Superior temporal gyrus (tissue), 1 donor: ENCODE measurements at regions not wholly inside any gene's neighbourhood (a gene's known extent, or its start where the extent isn't known, plus 50 kb on each side); places are given as distances from the start of the nearest gene placed in this dataset.

ENCODE experiments used
- DNase-seq: peaks from one replicate; pipeline ENCODE4 v3.0.0-alpha.2; 2016; ENCODE audit errors: extremely low spot score

DNA sequence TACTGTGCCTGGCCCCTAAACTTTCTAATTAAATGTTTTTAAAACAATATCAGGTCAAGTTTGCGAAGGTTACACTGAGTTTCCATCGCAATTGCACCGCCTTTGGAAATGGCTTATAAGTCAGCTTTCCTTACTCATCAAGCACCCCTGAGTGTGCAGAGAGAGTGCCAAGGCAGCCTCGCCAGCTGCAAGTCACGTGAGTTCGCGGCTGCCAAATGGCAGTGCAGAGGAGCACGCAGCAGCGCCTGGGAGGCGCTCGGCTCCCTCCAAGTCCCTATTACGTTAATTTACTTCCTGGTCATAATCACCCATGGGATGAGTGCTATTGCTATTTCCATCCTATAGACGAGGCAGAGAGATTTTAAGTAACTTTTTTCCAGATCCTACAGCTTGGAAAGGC, 319.6 kb downstream of the TEX29 start:
- DNase-seq: peak; percentile 65

DNA sequence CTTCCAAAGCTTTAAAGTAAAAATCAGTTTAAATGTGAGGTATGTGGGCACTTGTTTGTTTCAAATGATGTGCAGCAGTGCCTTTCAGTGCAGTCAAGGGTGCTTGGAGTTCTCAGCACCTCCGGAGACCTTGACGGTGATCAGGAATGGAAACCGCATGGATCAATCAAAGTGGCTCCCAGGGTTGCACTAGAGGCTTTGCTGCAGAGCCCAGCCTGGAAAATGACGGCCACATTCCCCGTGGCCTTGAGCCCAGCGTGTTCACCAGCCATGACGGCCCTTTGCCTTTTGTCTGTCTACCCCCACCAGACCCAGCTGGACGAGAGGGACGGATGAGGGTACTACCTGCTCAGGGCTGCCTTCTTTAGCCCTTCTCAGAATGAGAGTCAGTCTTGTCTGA, 320.0 kb downstream of the TEX29 start:
- DNase-seq: no peak

DNA sequence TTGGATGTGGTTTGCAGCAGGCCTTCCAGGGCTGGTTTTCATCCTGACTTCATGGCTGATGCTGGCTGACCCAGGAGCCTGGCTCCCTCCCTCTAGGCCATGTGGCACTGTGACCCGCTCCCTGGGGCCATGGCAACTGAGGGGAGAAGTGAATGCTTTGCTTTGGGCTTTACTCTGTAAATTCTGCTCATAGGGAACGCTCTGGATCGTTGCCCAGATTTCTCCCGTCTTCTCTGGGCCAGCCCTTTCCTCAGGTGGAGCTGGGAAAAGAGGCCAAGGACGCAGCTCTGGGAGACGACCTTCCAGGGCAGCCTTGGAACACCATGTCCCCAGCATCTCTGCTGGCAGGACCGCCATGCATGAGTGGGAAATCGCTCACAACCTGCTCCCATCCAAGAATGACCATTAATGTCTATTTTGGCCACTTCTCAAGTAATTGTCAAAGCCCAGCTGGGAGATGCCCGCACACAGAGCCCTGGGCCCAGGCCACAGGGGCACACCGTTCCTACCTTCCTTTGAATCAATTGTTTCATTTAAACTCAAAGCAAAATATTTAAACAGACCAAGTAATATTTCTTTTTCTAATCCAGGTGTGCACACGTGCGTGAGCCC, 321.8 kb downstream of the TEX29 start:
- no peak for DNase-seq

DNA sequence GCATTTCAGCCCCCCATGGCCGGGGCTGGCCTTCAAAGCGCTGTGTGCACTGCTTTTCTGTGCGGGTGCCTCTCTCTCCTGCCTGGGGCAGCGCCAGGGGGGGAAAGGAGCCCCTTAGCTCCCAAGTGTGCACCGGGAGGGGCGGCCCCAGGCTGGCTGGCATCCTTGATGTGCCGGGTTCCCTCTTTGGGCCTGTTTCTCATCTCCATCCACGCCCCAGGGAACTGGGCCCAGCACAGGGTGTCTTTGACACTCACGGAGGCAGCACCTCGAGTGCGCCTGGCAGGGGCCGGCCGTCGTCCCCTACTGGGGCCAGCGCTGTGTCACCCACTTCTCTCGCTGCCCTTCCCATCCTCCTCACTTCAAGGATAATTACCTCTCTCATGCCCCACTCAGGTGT, 324.3 kb downstream of the TEX29 start:
- DNase-seq: no peak

DNA sequence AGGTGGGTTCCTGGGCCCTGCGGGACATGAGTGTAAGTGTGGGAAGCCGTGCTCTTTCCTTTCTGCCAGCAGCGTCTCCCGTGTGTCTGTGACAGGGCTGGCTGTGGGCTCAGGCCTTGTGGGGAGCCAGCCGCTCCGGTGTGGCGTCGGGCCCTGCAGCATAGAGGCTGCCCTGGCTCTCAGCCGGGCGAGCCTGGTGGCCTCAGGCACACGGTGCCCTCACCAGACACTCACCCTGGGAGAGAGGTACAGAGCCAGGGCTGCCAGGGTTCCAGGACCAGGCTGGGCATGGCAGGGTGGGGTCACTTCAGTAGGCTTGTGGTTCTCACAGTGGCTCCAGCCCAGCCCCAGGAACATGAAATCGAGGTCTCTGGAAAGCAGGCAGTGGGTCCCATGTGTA, 324.8 kb downstream of the TEX29 start:
- DNase-seq: no peak

DNA sequence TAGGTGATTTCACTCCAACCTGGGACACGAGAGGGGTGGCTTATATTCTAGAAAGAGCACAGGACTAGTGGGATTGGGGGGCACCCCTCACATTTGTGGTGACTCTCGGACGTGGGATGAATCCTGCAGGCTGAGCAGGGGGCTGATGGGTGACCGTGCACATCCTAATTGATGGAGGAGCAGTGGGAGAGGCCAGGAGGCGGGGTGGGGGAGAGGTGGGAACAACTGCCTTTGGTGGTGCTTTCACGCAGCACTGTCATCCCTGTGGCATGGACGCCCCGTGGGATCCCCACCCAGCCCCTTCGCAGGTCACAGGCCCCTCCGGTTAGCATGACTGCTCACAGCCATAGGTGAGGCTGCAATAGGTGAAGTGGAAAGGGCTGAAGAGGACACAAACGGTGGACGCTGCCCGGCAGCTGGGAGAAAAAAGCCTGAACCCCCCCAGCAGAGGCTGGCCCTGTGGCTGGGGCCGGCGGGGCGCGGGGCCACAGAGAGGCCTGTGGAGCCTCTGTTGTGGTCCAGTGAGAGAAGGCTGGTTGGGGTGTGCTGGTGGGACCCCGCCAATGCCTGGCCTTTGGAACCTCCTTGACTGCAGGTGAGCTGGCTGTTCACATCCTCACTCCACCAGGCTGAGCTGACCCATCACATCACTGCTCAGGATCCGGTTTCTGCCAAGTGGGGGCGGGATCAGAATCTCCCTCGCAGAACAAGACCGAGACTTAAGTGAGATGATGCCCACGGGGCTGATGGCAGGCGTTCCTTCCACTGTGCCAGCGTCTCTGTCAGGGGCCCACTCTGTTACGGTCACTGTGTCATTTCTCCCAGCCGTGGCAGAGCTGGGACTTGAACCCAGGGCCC, 325.4 kb downstream of the TEX29 start:
- DNase-seq: no peak

DNA sequence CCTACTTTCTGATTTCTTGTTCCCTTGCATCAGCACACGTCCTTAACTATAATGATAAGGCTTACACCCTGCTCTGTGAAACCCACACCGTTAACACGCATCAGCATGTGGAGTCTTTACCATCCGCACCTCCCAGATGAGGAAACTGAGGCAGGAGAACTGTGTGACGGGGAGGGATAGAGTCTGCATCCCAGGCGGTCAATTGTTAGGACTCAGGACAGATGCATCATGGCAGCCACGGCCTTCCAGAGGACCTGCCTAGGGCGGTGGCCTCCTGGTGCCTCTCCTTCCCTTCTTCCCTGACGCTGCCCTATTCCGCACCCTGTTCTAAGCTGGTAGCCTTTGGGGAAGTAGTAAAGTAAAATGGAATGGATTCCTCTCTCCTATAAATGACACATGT, 326.0 kb downstream of the TEX29 start:
- DNase-seq: no peak

DNA sequence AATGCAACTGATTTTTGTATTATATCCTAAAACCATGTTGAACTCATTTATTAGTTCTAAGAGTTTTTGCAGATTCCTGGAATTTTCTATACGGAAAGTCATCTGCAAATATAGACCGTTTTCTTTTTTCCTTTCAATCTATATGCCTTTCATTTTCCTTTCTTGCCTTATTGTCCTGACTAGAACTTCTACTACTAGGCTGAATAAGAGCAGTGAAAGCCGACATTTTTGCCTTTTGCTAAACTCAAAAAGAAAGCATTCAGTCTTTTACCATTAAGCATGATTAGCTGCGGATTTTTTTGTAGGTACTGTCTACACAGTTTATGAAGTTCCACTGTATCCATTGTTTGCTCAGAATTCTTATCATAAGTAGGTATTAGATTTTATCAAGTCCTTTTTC, 328.4 kb downstream of the TEX29 start:
- no peak for DNase-seq

DNA sequence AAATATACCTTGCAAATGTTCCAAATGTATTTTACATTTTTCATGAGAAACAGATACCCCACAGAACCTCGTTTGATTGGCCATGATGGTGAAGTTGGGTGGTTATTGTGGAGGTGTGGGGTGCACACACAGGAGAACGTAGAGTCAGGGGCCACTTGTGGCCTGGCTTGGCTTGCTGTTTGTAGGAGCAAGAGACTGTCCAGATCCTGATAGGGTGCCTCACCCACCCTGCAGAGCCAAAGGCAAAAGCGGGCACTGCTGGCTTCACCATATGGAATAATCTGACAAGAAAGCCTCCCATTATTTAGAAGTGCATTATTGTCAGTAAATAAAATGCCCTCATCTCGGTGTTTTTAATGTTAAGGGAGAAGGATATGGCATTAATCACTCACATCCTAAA, 330.2 kb downstream of the TEX29 start:
- no peak for DNase-seq

DNA sequence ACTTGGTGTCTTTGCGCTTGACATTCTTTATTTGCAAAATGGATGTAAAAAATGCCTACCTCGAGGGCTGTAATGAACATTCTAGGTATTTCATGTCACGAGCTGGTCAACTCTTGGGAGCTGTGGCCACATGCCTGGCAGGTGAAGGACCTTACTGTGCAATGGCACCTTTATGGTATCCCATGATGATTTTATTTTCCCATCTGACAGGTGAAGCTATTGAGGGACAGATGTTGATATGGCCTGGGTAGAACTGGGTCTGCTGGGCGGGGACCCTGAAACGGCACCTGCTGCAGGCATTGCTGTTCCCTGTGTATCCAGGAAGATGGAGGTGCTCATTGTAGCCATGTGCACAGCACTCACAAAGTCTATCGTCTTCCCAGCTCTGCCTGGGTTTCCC, 332.2 kb downstream of the TEX29 start:
- DNase-seq: no peak

DNA sequence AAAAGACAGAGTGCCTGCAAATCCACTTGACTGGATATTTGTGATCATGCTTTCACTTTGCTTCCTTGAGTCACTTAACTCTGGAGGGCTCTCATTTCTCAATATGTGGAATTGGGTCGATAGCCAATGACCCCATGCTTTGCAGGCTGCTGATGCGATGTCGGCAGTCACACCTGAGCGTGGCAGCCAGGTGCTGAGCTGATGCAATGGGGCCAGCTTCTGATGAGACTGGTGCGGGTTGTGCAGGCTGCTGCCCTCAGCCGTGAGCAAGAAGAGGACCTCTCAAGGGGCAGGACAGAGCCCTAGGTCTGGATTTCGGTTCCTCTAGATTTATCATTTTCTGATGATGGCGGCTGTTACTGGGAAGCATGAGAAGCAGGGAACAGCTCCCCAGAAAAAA, 334.1 kb downstream of the TEX29 start:
- no peak for DNase-seq

DNA sequence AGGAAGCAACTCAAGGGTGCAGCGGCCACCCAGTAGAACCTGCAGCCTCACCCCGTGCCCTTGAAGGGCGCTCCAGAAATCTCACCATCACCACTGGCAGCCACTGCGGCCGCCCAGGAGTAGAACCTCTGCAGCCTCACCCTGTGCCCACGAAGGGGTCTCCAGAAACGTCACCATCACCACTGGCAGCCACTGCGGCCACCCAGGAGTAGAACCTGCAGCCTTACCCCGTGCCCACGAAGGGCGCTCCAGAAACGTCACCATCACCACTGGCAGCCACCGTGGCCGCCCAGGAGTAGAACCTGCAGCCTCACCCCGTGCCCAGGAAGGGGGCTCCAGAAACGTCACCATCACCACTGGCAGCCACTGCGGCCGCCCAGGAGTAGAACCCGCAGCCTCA, 336.0 kb downstream of the TEX29 start:
- DNase-seq: no peak

DNA sequence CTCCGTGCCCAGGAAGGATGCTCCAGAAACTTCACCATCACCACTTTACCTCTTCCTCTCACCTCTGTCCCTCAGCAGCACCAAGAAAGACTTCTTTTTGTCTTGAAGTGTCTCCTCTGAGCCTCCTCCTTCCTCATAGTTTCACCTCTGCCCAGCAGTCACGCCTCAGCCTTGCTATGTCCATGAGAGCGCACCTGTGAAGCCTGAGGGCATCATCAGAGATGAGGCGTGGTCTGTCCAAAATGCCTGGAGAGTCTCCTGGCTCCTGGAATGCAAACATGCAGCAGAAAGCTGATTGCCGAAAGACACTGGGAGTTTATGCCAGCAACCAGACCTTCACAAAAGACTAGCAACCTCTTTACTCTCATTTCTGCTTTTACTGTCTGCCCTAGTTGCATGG, 336.6 kb downstream of the TEX29 start:
- no peak for DNase-seq

DNA sequence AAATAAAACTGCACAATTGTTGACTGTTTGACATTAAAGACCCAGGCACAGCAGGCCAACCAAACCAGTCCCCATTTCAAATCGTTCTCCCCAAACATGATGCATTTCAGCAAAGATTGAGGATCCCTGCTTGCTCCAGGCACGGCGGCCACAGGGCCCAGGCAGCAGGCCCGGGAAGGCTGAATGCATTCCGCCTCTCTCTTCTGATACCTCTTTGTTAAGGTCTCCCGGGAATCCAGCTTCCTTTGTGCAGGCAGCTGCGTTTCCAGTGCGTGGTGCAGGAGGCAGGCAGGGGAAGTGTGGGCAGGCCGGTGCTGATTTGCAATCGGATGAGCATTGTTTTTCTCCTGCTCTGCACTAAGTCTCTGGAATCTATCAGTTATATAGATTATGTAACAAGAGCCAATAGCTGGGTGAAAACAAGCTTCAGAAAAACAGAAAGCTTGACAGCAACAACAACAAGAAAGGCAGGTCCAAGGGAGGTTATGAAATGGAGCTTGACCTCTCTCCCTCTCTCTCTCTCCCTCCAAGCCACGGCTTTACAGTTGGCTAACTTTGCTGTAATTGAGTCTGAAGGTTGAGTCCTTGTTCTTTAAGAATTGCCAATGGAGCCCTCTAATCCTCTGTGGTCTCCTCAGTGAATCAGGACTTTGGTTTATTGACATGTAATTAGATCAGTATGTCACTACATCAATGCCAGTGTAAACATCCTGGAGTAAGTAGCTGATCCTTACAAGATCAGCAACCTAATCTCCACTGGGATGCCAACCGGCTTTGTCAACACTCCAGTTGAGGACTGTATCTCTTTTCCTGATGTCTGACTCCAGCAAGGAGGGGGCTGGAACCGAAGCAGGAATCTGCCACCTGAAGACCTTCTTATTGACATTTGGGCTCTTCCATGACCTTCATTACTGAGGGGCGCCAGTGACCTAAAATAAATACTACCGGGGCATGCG, 338.0 kb downstream of the TEX29 start:
- DNase-seq: no peak

DNA sequence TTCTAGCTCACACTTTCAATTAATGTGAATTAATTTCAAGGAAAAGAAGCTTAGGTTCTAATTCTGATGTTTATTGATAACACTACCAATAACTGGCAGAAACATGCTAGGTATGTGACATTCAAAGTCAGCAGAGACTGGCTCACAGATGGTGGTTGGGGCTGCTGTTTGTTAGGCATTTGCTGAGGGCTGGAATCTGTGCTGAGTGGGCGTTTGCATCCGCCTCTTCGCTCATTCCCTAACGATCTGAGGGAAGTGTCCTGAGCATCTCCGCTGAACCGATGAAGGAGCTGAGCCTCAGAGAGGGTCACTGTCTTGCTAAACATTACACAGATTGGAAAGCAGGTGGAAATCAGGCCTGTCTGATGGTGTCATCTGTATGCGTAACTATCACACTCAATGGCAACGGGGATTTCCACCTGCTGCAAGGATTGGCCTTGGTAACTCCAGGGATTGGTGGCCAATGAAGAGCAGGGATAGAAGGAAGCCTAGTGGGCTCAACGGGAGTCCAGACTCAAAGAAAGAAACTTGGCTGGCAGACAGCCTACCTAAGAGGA, 338.9 kb downstream of the TEX29 start:
- no peak for DNase-seq

DNA sequence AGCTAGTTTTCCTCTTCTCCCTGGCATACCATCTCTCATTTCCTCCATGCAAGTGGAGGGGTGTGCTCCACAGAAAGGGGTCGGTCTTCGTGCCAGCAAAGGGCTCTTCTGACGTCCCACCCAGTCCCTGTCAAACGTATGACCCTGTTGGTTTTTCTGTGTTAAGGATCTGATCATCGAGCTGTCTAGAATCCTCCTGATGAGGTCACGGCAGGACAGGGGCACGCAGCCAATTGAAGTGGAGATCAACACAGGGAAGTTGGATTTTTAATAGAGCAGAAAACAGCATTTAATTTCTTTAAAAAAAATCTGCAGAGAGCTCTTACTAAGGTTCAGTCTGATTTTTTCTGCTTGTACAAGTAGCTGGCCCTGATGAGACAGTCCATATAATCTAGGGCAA, 339.4 kb downstream of the TEX29 start:
- DNase-seq: no peak

DNA sequence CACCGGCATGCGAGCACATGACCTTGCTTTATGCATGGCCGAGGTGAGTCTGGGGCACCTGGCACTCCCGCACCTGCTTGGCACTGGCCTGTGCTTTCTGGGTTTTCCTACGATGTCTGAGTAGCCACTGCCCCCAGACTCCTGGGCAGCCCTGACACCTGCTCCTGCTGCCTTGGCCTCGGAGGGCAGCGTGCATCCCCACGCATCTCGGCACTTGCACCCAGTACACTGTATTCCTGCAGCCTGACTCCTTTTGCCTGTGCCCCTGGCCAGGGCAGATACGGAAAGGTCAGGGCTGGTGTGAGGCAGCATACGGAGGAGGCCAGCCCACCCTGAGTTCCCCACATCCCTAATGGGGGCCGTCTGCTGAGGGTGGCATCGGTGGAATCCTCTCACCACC, 340.6 kb downstream of the TEX29 start:
- no peak for DNase-seq

DNA sequence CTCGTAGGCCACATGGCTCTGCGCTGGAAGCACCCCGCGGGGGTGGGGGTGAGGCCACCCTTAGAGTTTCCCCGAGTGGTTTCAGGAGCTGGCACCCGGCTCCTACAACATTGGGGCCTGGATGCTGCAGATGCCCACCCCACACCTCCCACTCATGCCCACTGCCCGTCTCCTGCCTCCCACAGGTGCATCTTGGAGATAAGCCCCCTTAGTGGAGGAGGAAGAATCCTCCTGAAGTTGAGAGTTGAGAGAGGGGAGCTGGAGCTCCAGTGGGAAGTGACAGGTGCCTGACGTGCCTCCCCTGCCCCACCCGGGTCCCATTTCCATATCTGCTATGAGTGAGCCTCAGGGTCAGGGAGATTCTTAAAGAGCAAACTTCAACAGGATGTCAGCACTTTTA, 341.3 kb downstream of the TEX29 start:
- no peak for DNase-seq

DNA sequence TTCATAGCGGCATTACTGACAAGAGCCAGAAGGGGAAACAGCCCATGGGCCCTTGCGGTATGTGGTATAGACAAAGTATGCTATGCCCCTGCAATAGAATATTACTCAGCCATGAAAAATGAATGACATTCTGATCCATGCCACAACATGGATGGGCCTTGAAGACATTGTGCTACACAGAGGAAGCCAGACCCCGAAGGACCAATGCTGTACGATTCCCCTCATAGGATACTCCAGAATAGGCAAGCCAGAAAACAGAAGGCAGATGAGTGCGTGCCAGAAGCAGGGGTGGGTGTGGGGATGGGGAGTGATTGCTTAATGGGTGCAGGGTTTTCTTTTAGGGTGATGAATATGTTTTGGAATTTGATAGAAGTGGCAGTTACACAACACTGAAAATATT, 342.0 kb downstream of the TEX29 start:
- DNase-seq: no peak

DNA sequence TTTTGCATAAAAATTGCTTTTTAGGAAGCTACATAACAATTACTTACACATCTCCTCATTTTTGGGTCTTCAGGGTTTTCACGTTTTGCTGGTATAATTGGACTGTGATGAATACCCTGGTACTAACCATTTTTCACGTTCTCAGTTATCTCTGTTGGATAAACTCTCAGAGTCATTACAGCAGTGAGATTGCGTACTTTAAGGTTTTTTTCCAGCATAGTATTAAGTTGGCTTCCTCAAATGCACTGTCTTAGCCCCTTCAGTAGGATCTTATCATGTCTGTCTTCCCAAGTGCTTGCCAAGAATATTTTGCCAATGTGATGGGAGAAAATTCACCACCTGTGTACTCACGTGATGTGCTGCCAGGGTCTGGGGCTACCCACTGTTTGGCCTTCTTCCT, 342.5 kb downstream of the TEX29 start:
- DNase-seq: no peak

DNA sequence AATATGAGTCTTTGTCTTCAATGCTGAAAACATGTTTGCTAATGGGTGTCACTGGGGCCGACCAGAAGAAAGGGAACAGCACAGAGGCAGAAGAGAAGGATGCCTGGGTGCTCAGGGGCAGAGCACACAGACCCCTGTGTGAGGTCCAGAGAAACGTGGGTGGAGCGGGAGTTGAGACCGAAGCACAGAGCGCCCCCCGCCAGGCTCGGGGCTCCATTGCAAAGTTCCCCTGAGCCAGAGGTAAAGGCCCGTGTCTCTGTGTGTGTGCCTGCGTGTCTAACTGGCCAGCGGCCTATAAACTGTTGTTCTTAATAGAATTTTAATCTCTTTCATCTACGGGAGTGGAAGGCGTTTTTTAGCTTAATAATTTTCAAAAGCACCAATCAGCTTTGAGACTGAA, 343.1 kb downstream of the TEX29 start:
- DNase-seq: no peak

DNA sequence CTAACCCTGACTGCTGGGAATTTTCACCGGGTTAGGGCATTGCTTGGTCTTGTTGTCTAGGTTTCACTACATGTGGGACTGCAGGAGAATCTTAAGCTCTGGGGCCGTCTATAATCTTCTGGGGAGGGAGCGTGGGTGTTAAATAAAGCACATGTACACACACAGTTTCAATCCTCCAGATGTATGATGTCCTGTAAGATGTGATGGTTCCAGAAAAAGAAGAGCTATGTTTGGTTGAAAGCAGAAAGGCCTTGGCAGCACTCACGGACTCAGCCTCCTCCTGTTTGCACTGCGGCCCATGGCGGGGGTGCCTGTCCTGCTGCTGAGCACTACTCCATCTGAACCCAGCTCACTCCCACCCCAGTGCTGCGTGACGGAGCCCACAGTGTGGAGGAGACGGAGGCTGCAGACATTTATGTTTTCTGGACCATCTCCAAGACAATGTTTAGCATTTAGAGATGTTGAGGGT, 343.5 kb downstream of the TEX29 start:
- DNase-seq: no peak
